Chondrocyte (in vitro differentiated cells): ENCODE measurements at regions not wholly inside any gene's neighbourhood (a gene's known extent, or its start where the extent isn't known, plus 50 kb on each side); places are given as distances from the start of the nearest gene placed in this dataset.

Source experiments
- DNase-seq: peaks from one replicate; pipeline ENCODE4 v3.0.0; 2021; ENCODE audit warnings: mixed read lengths, low spot score
- H3K27ac Mint-ChIP-seq: one replicate; pipeline ENCODE4 v1.8.0; 2021; ENCODE audit warnings: mild to moderate bottlenecking, moderate library complexity, mixed read lengths; ENCODE audit not compliant: unreplicated experiment
- H3K27me3 Mint-ChIP-seq: 2 replicates; pipeline ENCODE4 v1.8.0; 2021; ENCODE audit warnings: low read depth, mixed read lengths
- H3K36me3 Mint-ChIP-seq: 2 replicates; pipeline ENCODE4 v1.8.0; 2021; ENCODE audit warnings: low read depth, mixed read lengths
- H3K4me1 Mint-ChIP-seq: 2 replicates; pipeline ENCODE4 v1.8.0; 2021; ENCODE audit warnings: low read depth, mild to moderate bottlenecking, mixed read lengths
- H3K4me3 Mint-ChIP-seq: one replicate; pipeline ENCODE4 v1.8.0; 2021; ENCODE audit warnings: mild to moderate bottlenecking, moderate library complexity, mixed read lengths; ENCODE audit not compliant: unreplicated experiment
- H3K9me3 Mint-ChIP-seq: 2 replicates; pipeline ENCODE4 v1.8.0; 2021; ENCODE audit warnings: low read depth, mixed read lengths
- TF ChIP-seq, protein P1 (sequence below): fragments of 200-600 bp; sonication (generic); IDR thresholded peaks from 2 replicates; pipeline ENCODE4 v1.5.0; 2021; ENCODE audit warnings: antibody characterized with exemption, mild to moderate bottlenecking, moderate library complexity

DNA sequence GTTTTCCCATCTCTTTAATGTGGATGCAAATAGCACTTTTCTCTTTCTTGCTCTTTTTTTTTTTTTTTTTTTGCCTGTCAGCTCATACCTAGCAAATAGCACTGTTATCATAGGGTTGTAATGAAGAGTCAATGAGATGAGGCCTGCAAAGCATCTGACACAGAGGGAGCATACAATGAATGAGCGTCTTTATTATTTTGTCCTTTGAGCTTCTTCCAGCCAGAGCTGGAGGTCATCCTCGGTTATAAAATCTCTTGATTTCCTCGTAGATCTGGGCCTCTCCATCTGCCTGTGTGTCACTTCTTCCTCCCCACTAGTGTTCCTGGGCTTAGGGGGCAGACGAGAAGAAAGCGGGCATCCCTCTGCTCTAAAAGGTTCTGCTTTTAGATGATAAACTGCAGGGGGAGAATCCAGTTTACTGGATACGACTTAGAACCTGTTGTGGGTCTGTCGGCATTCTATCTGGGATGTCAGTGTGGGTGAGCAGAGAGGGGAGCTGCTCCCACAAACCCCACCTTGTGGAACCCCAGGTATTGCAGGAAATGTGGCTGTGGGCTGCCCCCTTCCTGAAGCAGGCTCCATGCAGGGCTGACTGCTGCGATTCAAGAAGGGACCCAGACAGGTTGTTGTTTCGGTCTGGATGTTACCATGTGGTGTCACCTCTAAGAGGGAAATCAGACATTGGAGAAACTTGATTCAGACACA is 135.8 kb upstream of the GPR26 start:
- no peaks in the 10 kb centered on the region for H3K36me3 Mint-ChIP-seq
- no peak overlapping the region for H3K4me3 Mint-ChIP-seq
- no peaks in the 10 kb centered on the region for H3K27me3 Mint-ChIP-seq
- no peak for DNase-seq
- no peak overlapping the region for H3K27ac Mint-ChIP-seq
- H3K9me3 Mint-ChIP-seq = peaks cover 13% of the 10 kb centered on the region
- no peaks in the 10 kb centered on the region for H3K4me1 Mint-ChIP-seq
- TF ChIP-seq, protein P1, sequence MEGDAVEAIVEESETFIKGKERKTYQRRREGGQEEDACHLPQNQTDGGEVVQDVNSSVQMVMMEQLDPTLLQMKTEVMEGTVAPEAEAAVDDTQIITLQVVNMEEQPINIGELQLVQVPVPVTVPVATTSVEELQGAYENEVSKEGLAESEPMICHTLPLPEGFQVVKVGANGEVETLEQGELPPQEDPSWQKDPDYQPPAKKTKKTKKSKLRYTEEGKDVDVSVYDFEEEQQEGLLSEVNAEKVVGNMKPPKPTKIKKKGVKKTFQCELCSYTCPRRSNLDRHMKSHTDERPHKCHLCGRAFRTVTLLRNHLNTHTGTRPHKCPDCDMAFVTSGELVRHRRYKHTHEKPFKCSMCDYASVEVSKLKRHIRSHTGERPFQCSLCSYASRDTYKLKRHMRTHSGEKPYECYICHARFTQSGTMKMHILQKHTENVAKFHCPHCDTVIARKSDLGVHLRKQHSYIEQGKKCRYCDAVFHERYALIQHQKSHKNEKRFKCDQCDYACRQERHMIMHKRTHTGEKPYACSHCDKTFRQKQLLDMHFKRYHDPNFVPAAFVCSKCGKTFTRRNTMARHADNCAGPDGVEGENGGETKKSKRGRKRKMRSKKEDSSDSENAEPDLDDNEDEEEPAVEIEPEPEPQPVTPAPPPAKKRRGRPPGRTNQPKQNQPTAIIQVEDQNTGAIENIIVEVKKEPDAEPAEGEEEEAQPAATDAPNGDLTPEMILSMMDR = no peak

DNA sequence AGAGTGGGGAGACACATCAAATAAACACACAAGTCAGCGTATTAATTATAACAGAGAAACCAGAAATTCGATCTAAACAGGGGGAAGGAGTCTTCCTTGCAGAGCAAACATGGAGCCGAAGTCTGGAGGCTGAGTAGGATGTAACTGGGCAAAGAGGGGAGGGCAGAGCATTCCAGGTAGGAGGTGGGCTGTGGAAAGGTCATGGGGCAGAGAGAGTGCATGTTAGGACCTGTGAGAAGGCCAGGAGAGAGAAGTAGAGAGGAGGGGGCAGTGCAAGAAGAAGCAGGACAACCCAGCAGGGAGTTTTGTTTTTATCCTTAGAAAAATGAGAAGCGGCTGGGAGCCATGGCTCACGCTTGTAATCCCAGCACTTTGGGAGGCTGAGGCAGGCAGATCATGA is 130.8 kb upstream of the GPR26 start:
- no peaks in the 10 kb centered on the region for H3K4me1 Mint-ChIP-seq
- H3K36me3 Mint-ChIP-seq = no peaks in the 10 kb centered on the region
- no peak for DNase-seq
- H3K27ac Mint-ChIP-seq = no peak overlapping the region
- TF ChIP-seq, protein P1 = no peak
- H3K4me3 Mint-ChIP-seq = no peak overlapping the region
- peaks cover 13% of the 10 kb centered on the region for H3K9me3 Mint-ChIP-seq
- H3K27me3 Mint-ChIP-seq = peaks cover 3% of the 10 kb centered on the region

DNA sequence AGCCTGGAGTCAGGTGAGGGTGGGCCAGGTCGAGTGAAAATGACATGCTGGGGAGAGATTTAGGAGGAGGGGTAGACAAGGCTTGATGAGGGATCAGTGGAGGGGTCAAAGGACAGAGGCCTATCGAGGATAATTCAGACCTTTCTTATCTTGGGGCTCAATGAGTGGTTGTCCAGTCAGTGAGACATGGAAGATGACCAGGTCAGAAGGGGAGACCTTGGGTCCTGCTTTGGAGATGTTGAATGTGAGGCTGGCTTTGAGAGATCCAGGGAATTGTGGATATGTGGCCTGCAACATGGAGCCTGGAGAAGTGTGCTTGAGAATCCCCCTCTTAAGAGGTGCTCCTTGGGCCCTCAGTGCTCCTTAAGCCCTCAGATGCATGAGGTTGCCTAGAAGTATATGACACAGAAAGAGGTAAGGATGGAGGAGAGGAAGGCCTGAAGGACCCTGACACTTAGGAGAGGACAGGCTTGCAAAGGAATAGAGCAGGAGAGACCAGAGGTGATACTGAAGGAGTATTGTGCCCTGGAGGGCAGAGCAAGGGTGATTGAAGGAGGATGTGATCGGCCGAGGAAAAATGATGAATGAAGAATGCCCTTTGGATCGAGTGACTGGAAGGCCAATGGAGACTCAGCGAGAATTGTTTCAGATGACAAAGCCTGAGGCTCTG is 129.8 kb upstream of the GPR26 start:
- DNase-seq = no peak
- H3K9me3 Mint-ChIP-seq = peaks cover 13% of the 10 kb centered on the region
- peaks cover 3% of the 10 kb centered on the region for H3K27me3 Mint-ChIP-seq
- H3K4me3 Mint-ChIP-seq = no peak overlapping the region
- H3K4me1 Mint-ChIP-seq = no peaks in the 10 kb centered on the region
- H3K27ac Mint-ChIP-seq = no peak overlapping the region
- no peaks in the 10 kb centered on the region for H3K36me3 Mint-ChIP-seq
- TF ChIP-seq, protein P1 = no peak

DNA sequence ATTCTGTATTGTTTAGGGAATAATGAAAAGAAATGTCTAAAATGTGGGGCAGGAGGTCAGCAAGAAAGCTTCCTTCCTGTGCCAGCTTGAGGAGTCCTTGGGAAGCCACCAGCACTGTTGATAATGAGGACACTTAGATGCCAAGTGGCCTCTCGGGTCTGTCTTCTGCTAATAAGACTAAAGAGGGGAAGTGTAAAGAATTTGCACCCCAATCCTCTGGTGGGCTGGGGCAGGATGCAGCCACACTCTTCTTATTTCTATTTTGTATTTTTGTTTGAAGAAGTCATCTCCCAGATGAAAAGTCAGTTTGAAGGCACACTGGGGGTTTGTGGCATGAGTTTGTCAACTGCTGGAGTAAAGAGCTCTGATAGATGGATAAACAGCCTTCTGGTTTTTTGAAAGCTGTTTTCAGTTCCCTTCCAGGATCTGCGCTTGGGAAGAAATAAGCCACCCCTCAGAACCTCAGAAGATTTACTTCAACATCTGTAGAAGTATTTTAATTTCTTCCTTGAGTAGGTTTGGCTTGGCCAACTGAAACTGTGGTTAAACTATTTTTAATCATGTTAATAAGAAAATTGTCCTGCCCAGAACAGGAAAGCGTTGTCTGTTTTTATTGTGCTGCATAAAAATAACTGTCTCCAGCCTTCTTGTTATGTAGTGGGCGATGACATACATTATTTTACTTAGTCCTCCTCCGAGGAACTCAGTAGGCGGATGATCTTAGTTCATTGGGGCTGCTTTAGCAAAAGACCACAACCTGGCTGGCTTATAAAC is 128.8 kb upstream of the GPR26 start:
- Mint-ChIP-seq H3K27ac (no peak overlapping the region), H3K36me3 (no peaks in the 10 kb centered on the region), H3K4me3 (no peak overlapping the region), H3K4me1 (no peaks in the 10 kb centered on the region), H3K27me3 (peaks cover 3% of the 10 kb centered on the region), H3K9me3 (peaks cover 7% of the 10 kb centered on the region)
- TF ChIP-seq, protein P1 = no peak
- DNase-seq = no peak
